Breast epithelium (tissue), 3 donors: ENCODE measurements at regions not wholly inside any gene's neighbourhood (a gene's known extent, or its start where the extent isn't known, plus 50 kb on each side); places are given as distances from the start of the nearest gene placed in this dataset.
"Not testable (repeated sequence)": the region's sequence is repeated elsewhere in the genome, so short reads cannot be mapped to it uniquely, and the experiment has no call there.

Experiments used
- POLR2A ChIP-seq: fragments of 450-650 bp; IDR thresholded peaks from one replicate; pipeline ENCODE4 v1.6.1; 2016; ENCODE audit warnings: antibody characterized with exemption, mild to moderate bottlenecking, moderate library complexity
- POLR2AphosphoS5 ChIP-seq, 3 donors: sonication (generic); formaldehyde crosslinking; IDR thresholded peaks; one replicate each; pipeline ENCODE4 v1.6.1; 2017; ENCODE audit warnings: antibody characterized with exemption in 3 of 3
- TF ChIP-seq, protein P1 (sequence below), 3 donors: fragments of 450-650 bp; IDR thresholded peaks; one replicate each; pipeline ENCODE4 v1.5.1; 2016 to 2017; ENCODE audit warnings: antibody characterized with exemption in 3 of 3, mild to moderate bottlenecking in 3 of 3, moderate library complexity in 3 of 3

- TF ChIP-seq, protein P1, sequence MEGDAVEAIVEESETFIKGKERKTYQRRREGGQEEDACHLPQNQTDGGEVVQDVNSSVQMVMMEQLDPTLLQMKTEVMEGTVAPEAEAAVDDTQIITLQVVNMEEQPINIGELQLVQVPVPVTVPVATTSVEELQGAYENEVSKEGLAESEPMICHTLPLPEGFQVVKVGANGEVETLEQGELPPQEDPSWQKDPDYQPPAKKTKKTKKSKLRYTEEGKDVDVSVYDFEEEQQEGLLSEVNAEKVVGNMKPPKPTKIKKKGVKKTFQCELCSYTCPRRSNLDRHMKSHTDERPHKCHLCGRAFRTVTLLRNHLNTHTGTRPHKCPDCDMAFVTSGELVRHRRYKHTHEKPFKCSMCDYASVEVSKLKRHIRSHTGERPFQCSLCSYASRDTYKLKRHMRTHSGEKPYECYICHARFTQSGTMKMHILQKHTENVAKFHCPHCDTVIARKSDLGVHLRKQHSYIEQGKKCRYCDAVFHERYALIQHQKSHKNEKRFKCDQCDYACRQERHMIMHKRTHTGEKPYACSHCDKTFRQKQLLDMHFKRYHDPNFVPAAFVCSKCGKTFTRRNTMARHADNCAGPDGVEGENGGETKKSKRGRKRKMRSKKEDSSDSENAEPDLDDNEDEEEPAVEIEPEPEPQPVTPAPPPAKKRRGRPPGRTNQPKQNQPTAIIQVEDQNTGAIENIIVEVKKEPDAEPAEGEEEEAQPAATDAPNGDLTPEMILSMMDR (IDR thresholded peaks at IDR 0.05) = not testable (repeated sequence)
- not testable (repeated sequence) for TF ChIP-seq POLR2A; POLR2AphosphoS5 (IDR thresholded peaks at IDR 0.05)
Observed at GRCh38 chr9:86565603-86566002, 211.4 kb upstream of the TUT7 start.
